Esophagus muscularis mucosa (tissue), 4 donors: ENCODE measurements at regions not wholly inside any gene's neighbourhood (a gene's known extent, or its start where the extent isn't known, plus 50 kb on each side); places are given as distances from the start of the nearest gene placed in this dataset.
"Not testable (repeated sequence)": the region's sequence is repeated elsewhere in the genome, so short reads cannot be mapped to it uniquely, and the experiment has no call there.

Experiments used
- DNase-seq: peaks from one replicate; pipeline ENCODE4 v3.0.0-alpha.2; 2017; ENCODE audit errors: extremely low spot score
- H3K27ac ChIP-seq, 4 donors: fragments of 200-600 bp; sonication (generic); replicated peaks in 1 of 4; 1 replicate in 3 of 4; 2 replicates in 1 of 4; pipeline ENCODE4 v1.5.1; 2016 to 2019; ENCODE audit warnings: mild to moderate bottlenecking in 1 of 4
- H3K27me3 ChIP-seq, 4 donors: fragments of 200-600 bp; sonication (generic); one replicate each; pipeline versions ENCODE4 v1.5.1 to v1.6.0; 2016 to 2019
- H3K36me3 ChIP-seq, 4 donors: fragments of 200-600 bp; sonication (generic); one replicate each; pipeline ENCODE4 v1.5.1; 2016 to 2019
- H3K4me1 ChIP-seq, 4 donors: fragments of 200-600 bp; sonication (generic); one replicate each; pipeline ENCODE4 v1.5.1; 2016 to 2019
- H3K4me3 ChIP-seq, 4 donors: fragments of 200-600 bp; sonication (generic); 1 replicate in 2 of 4; 2 replicates in 2 of 4; pipeline ENCODE4 v1.5.1; 2016 to 2019; ENCODE audit warnings: mild to moderate bottlenecking in 4 of 4, moderate library complexity in 1 of 4
- H3K9me3 ChIP-seq, 4 donors: fragments of 200-600 bp; sonication (generic); 1 replicate in 3 of 4; 2 replicates in 1 of 4; pipeline ENCODE4 v1.5.1; 2016 to 2019
- EP300 ChIP-seq: sonication (generic); formaldehyde crosslinking; IDR thresholded peaks from one replicate; pipeline ENCODE4 v1.6.1; 2017; ENCODE audit warnings: antibody characterized with exemption
- POLR2A ChIP-seq: fragments of 450-650 bp; IDR thresholded peaks from one replicate; pipeline ENCODE4 v1.6.1; 2017; ENCODE audit warnings: antibody characterized with exemption, moderate library complexity, mild to moderate bottlenecking, low read depth
- POLR2AphosphoS5 ChIP-seq, 2 donors: sonication (generic); formaldehyde crosslinking; IDR thresholded peaks; one replicate each; pipeline ENCODE4 v1.6.1; 2017; ENCODE audit warnings: antibody characterized with exemption in 2 of 2
- WGBS: methylation state at CpG from one replicate; pipeline ENCODE4 v1.1.5; 2018; 5-methylcytosine and 5-hydroxymethylcytosine counted together
- intact Hi-C: fragments of 100-400 bp; cut with DNase I; formaldehyde crosslinking; loops from one replicate; pipeline ENCODE4 v1.15.1; 2023
- TF ChIP-seq, protein P1 (sequence below), 3 experiments: fragments of 200-600 bp in 2 of 3; fragments of 450-650 bp in 1 of 3; sonication (generic) in 2 of 3; IDR thresholded peaks; one replicate each; pipeline ENCODE4 v1.5.1; 2017 to 2019; ENCODE audit warnings: antibody characterized with exemption in 3 of 3, mild to moderate bottlenecking in 2 of 3, moderate library complexity in 1 of 3

DNA sequence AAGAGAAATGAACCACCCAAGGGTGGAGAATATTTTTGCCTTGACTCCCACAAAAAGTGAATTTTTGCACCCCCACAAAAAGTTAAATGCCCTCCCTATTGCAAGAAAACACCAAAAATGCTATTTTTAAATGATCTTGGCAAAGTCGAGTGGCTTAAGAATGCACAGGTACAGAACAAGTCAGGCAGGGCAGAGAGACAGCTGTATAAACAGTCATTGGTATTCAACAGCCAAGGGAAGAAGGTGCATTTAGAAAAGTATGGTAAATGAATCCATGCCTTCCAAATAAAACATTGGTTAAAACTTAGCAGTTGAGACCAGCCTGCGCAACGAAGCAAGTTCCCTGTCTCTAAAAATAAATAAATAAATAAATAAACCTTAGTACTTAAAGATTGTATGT, 169.3 kb downstream of the CHIC2 start:
- Histone ChIP-seq H3K4me3 (no peak overlapping the region), H3K4me1 (peaks cover 0 to 6% (median 1%) of the 10 kb centered on the region in 4 donors), H3K36me3 (no peaks in the 10 kb centered on the region), H3K27me3 (peaks cover 0 to 7% (median 0%) of the 10 kb centered on the region in 4 donors), H3K27ac (no peak overlapping the region), H3K9me3 (no peaks in the 10 kb centered on the region)
- DNase-seq: no peak
- 81% methylated on average over 3 of the region's 3 CpGs for WGBS
- intact Hi-C loops: no loop called here
- TF ChIP-seq POLR2A (no peak), POLR2AphosphoS5 (IDR thresholded peaks at IDR 0.05) (no peak), EP300 (no peak)
- TF ChIP-seq, protein P1, sequence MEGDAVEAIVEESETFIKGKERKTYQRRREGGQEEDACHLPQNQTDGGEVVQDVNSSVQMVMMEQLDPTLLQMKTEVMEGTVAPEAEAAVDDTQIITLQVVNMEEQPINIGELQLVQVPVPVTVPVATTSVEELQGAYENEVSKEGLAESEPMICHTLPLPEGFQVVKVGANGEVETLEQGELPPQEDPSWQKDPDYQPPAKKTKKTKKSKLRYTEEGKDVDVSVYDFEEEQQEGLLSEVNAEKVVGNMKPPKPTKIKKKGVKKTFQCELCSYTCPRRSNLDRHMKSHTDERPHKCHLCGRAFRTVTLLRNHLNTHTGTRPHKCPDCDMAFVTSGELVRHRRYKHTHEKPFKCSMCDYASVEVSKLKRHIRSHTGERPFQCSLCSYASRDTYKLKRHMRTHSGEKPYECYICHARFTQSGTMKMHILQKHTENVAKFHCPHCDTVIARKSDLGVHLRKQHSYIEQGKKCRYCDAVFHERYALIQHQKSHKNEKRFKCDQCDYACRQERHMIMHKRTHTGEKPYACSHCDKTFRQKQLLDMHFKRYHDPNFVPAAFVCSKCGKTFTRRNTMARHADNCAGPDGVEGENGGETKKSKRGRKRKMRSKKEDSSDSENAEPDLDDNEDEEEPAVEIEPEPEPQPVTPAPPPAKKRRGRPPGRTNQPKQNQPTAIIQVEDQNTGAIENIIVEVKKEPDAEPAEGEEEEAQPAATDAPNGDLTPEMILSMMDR (IDR thresholded peaks at IDR 0.05): no peak

GRCh38 chr4:53890461-53890860, 173.9 kb downstream of the CHIC2 start:
- Histone ChIP-seq H3K9me3 (no peaks in the 10 kb centered on the region), H3K27me3 (peaks cover 0 to 7% (median 0%) of the 10 kb centered on the region in 4 donors), H3K4me1 (peaks cover 0 to 10% (median 2%) of the 10 kb centered on the region in 4 donors), H3K36me3 (no peaks in the 10 kb centered on the region), H3K27ac (peak overlapping the region in 1 of 4 donors; percentile 26), H3K4me3 (no peak overlapping the region)
- TF ChIP-seq, protein P1 (IDR thresholded peaks at IDR 0.05): no peak
- TF ChIP-seq POLR2AphosphoS5 (IDR thresholded peaks at IDR 0.05) (no peak), EP300 (no peak)
- WGBS: 62% methylated on average over 4 of the region's 4 CpGs
- intact Hi-C loops: no loop called here
- no peak for DNase-seq

DNA sequence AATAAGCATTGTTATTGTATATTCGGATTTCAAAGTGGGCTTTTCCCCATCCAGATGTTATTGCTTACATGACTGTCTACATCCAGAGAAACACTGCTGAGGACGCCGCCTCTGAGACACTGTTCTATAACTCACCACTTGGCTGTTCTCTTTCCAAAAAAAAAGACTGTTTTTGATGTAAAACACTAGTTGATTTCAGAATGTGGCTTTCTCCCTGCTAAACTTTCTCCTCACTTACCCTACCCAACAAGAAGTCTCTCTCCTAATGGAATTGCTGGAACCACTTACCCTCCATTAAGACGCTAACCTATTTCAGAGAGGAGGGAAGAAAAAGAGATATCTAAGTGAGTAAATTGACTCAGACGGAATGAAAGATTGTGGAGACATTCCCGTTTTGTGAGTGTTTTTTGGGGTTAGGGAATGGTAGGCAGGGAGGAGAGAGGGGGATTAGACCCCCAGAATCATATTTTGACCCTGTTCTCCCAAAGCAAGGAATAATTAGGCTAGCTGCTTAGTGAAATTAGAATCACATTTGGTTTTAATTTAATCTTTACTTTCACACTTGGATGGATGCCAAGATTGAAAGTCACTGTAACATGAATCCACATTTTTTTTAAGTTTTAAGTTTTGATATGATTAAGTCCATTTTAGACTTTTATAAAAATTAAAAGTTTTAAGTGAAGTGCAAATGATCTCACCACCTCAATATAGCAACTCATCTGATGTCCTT, 174.9 kb downstream of the CHIC2 start:
- peaks cover 0 to 7% (median 0%) of the 10 kb centered on the region in 4 donors for H3K27me3 ChIP-seq
- H3K4me1 ChIP-seq: peaks cover 0 to 12% (median 2%) of the 10 kb centered on the region in 4 donors
- intact Hi-C loops: no loop called here
- no peak overlapping the region for H3K4me3 ChIP-seq
- peak overlapping the region; percentile 23 to 39 (median 32) for H3K27ac ChIP-seq
- no peak for TF ChIP-seq POLR2A
- TF ChIP-seq, protein P1 (IDR thresholded peaks at IDR 0.05): no peak
- no peak for TF ChIP-seq EP300
- no peak for TF ChIP-seq POLR2AphosphoS5 (IDR thresholded peaks at IDR 0.05)
- H3K36me3 ChIP-seq: no peaks in the 10 kb centered on the region
- 75% methylated on average over 6 of the region's 6 CpGs for WGBS
- H3K9me3 ChIP-seq: no peaks in the 10 kb centered on the region
- peak; percentile 7 for DNase-seq

DNA sequence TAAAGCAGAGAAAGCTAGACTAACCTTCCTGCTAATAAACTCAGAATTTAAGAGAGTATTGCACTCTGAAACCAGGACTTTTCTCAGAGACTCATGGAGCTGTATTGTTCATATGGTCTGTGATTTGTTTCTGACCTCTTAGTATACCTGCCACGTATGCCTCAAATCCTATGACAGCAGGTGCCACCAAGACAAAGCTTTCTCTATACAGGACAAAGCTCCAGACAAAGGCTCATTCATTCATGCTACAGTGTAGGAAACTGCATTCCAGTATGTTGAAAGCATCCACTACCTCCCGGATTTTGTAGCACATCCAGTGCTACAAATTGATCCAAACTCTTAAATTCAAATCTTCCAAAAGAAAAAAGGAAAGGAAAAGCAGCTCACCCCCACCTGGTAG, 178.3 kb downstream of the CHIC2 start:
- peak; percentile 53 for DNase-seq
- H3K36me3 ChIP-seq: no peaks in the 10 kb centered on the region
- 58% methylated on average over 2 of the region's 2 CpGs for WGBS
- no peak overlapping the region for H3K27ac ChIP-seq
- H3K9me3 ChIP-seq: no peaks in the 10 kb centered on the region
- H3K27me3 ChIP-seq: no peaks in the 10 kb centered on the region
- H3K4me1 ChIP-seq: peaks cover 0 to 12% (median 2%) of the 10 kb centered on the region in 4 donors
- intact Hi-C loops: no loop called here
- no peak overlapping the region for H3K4me3 ChIP-seq
- no peak for TF ChIP-seq EP300
- TF ChIP-seq, protein P1 (IDR thresholded peaks at IDR 0.05): no peak
- no peak for TF ChIP-seq POLR2A
- no peak for TF ChIP-seq POLR2AphosphoS5 (IDR thresholded peaks at IDR 0.05)

DNA sequence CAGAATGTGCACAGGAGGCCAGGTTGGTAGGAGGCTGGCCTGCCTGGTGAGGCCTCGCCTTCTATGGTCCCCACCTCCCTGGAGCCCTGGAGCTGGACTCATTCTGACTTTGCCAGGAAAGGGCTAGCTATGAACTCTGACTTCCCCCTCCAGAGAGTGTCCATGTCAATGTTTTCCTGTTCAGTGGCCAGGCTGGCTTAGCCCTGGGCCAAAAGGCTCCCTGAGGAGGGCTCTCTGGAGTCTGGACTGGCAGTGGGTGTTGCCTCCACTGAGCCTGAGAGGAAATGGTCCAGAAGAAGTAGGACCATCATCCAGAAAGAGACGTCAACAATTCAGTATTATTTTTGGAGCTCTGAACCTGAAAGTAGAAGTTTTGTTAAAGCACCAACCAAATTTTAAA, 178.7 kb downstream of the CHIC2 start:
- H3K36me3 ChIP-seq: no peaks in the 10 kb centered on the region
- 21% methylated on average over 2 of the region's 2 CpGs for WGBS
- DNase-seq: peak; percentile 88
- peaks cover 0 to 12% (median 2%) of the 10 kb centered on the region in 4 donors for H3K4me1 ChIP-seq
- no peak overlapping the region for H3K27ac ChIP-seq
- H3K9me3 ChIP-seq: no peaks in the 10 kb centered on the region
- no peak for TF ChIP-seq POLR2A
- no peak for TF ChIP-seq EP300
- intact Hi-C loops: no loop called here
- H3K27me3 ChIP-seq: no peaks in the 10 kb centered on the region
- H3K4me3 ChIP-seq: no peak overlapping the region

GRCh38 chr4:53877096-53877495, 187.3 kb downstream of the CHIC2 start:
- intact Hi-C loops, H3K27ac ChIP-seq, DNase-seq, H3K4me3 ChIP-seq, H3K27me3 ChIP-seq, H3K9me3 ChIP-seq, H3K4me1 ChIP-seq, H3K36me3 ChIP-seq: not testable (repeated sequence)
- WGBS: 93% methylated on average over 5 of the region's 18 CpGs
